Activated CD4-positive, alpha-beta T cell treated with anti-CD3 and anti-CD28 coated beads, Interleukin-2, Interleukin-4, amounts not matched to agents 100 ng/mL and 50 ng/mL, durations not matched to agents 16 hours and 8 hours (primary cell): ENCODE measurements at regions not wholly inside any gene's neighbourhood (a gene's known extent, or its start where the extent isn't known, plus 50 kb on each side); places are given as distances from the start of the nearest gene placed in this dataset.

Experiments used
- DNase-seq: peaks from one replicate; pipeline ENCODE4 v3.0.0-alpha.2; 2020; ENCODE audit warnings: low spot score

DNA sequence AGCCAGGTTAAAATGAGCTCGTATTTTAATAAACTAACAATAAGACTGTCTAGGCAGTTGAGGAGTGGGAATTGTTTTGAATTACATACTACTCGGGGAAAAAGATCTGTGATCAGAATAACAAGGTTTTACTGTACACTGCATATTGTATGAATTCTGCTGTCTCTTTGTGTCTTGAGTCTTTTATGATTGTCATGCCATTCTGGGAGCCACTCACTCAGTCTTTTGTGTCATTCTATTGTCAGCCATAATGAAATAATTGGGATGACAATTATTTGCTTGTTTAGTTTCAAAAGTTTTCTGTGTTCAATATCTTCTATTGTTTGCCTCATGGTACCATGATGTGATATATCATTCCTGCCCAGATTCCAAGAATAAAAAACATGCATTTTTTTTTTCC, 339.6 kb upstream of the TBL1XR1 start:
- no peak for DNase-seq

DNA sequence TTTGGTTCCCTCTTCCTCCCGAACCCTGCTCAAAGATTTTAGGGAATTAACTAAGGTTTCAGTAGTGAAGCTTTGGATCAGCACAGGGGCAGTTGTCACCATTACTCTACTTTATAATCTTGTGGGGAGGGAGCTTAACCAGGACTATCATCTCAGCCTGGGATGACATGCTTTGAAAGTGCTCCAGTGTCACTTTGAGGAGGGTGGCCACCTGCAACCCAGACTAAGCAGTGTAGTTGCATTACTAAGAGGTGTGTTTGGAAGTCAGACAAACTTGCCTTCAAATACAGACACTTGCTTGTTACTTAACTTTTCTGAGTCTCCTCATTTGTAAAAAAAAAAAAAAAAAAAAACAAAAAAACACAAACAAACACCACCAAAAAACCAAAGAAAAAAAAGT, 340.3 kb upstream of the TBL1XR1 start:
- no peak for DNase-seq

DNA sequence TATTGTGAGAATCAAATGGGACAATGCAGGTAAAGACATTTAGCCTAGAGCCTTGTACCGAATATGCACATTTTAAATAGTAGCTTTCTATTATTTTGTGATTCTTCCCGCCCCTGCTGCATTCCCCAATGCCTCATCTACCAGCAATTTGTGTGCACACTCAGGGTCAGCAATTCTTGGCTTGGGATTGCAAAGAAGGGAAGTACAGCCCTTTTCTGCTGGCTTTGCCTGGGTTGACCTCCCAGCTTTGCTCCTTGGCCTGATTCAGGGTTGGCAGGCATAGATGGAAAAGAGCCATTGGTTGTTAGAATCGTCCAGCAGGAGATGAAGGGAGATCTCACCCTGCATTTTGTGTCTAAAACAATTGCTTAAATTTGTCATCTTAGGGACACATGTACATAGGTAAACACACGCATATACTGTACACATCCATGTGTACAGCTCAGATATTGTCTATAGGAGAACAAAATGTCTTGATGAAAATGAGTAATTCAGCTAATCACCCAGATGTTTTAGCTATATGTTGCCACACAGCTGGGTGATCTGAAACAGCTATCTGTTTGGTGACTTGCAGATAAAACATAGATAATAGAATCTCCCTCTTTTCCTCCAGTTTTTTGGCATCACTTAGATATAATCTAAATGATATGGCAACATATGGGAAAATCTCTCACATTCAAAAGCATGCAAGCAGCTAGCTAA, 340.9 kb upstream of the TBL1XR1 start:
- no peak for DNase-seq

DNA sequence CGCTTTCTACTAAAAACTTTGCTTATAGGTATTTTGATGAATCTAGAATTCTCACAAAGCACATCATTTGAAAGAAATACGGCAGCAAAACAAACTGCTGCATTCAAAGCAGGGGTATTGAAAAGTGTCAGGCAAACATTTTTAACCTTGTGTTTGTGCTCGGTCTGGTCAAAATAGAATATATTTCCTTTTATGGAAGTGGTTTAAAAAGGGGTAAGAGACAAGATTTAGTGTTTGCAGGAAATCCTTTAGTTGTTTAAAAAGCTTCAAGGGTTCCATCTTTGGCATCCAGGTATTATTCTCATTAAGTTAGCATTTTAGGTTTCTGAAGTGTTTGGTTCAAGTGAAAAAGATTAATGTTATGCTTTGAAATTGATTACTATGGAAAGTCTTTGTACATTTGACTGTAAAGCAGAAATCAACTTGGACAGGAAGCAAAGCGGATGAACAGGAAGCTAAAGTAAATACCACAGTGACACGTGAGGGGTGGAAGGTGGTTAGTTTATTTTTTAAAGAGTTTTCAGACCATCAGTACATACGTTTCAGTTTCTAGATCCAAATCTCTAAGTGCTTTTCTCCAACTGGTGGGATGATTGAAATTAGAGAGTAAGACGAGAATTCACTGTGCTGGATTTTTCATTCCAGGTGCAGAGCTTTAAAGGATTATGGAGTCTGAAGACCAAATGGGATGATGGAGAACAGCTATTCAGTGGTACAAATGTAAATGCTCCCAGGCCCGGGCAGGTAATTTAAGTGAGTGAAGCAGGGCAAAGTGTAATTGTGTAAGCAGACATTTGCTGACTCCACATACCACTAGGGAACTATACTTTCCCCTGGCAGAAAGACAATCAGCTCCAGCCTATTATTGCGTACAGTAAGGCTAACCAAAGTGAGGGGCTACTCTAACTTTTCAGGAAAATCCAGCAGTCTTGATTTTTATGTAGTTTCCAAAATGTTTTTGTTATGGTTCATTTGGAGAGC, 341.8 kb upstream of the TBL1XR1 start:
- DNase-seq, result peak; percentile 22

DNA sequence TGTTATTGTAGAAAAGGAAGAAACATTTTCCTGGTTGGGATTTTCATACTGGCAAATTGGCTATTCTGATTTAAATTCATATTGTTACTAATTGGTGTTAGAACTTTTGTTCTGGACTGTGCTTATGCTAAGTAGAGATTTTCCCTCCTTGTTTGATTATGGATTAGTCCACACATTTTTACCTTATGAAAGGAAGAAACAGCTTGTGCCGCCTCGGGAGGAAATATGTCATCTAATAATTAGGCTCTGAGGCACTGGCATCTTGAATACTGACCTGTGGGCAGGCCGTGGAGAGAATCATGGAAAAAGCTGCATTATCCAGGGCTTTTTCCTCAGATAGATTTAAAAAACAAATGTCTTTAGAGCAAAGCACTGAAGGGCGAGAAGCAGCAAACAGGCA, 344.3 kb upstream of the TBL1XR1 start:
- no peak for DNase-seq

DNA sequence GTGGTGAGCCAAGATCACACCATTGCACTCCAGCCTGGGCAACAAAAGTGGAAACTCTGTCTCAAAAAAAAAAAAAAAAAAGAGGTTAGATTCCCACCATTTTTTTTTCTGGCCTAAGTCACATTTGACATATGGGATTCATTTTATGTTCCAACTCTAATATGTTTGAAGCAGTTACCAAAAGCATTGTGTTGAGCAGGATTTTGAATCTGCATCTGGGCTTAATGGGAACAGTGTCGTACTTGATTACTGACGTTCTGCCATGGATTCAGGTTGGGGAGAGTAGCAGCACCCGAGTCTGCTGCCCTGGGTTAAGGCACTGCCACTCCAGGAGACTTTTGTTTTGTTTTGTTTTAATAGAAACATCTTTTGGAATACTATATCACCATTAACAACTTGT, 348.7 kb upstream of the TBL1XR1 start:
- no peak for DNase-seq

DNA sequence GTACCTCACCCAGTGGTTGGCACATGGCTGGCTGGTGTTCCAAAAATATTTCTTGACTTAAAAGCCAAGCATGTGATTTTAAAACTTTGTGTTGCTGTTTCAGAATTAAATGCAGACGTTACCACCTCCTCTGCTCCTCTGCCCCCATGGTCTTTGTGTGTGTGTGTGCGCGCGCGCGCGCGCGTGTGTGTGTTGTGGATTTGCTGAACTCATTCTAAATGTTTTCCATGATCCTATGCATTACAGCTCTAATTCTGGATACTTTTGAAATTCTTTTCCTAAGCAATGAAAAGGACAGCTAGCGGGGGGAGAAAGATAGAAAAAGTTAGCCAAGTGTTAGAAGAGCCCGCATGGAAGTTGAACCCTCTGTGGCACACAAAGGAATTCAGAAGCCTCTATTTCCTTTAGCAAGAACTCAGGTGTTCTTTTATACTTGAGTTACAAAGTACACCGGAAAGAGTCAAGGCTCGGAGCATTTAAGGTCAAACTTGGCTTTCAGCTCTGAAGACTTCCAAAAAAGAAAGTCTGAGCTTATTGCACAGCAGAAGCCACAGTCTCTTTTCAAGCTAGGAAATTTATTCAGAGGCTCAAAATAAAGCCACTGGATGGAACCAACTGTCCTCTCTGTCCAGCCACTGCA, 350.5 kb upstream of the TBL1XR1 start:
- DNase-seq, result no peak

DNA sequence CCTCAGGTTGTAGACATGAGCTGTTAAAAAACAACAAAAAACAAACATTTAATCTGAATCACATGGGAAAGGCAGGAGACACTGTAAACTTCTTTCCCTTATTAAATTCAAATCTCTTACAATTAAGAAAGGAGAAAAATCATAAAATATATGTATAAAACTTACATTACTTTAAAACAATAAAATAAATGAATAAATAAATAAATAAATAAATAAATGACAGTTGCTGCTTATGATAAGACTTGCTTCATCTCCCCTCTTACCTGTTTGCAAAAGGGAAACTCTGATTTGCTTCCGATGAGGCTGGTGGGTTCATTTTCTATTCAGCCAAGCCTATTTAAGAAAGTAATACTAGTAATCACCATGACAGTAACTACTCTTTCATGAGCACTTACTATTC, 353.4 kb upstream of the TBL1XR1 start:
- no peak for DNase-seq

DNA sequence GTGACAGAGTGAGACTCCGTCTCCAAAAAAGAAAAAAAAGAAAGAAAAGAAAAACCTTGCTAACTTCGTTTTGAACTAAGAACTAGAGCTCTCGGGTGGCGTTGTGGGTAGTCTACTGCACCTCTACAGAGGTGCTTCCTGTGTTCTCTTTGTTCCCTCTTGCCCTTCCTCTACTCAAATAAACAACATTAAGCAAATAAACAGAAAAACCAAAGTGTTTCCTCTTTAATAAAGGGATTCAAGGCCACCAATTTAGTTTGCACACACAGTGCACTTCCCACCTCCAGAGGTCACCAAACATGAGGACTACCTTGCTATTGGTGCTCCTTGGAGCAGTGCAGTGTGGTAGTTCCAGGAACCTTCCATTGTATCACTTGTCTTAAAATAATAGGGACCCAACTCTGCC, 354.2 kb upstream of the TBL1XR1 start:
- DNase-seq, result no peak

DNA sequence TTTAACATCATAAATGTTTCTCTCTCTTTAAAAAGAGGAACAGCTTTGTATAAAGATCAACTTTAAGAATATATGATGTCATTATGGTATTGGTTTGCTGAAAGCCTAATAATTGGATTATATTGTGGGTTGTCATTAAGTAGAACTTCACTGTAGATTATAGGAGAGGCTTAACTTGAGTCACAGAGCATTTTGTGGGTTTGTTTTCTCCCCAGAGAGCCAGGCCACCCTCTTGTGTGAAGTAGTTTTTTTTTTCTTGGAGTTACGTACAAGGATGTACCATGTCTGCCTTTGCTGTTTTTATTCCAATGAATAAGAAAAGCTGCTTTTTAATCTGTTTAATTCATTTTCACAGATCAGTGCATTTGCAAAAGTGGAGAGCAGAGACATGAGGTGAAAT, 354.8 kb upstream of the TBL1XR1 start:
- no peak for DNase-seq

DNA sequence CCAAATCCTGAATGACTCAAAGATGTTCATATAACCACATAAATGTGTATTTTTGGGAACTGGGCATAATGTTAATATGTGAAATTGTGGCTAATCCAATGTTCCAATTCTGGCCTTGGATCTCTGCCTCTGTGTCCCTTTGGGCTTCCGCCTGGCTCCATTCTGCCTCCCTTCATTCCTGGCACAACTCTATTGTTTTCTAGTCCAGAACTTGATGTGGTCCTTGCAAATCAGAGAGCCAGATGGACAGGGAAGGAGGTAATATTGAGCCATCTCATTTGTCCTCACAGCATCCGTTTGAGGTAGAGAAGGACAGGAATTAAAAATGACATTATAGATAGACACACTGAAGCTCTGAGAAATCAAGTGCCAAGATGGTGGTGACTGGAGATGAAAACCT, 355.7 kb upstream of the TBL1XR1 start:
- no peak for DNase-seq

DNA sequence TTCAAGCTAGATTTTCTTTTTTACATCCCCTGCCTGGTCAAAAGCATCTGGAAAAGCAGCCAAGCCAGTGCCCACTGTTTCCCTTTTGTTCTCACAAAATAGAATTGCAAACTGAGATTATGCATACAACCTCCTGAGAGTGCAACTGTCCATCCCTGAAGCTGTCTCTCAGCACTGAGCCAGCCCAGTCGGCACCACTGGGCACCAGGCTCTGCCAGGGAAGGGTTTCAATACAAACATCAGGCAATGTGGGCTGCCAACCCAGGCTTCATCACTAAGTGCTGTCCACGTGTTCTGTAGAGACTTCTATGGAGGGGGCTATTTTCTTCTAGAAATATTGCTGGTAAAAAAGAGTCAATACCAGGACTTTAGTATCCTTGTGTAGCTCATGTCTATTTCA, 356.3 kb upstream of the TBL1XR1 start:
- DNase-seq, result no peak

DNA sequence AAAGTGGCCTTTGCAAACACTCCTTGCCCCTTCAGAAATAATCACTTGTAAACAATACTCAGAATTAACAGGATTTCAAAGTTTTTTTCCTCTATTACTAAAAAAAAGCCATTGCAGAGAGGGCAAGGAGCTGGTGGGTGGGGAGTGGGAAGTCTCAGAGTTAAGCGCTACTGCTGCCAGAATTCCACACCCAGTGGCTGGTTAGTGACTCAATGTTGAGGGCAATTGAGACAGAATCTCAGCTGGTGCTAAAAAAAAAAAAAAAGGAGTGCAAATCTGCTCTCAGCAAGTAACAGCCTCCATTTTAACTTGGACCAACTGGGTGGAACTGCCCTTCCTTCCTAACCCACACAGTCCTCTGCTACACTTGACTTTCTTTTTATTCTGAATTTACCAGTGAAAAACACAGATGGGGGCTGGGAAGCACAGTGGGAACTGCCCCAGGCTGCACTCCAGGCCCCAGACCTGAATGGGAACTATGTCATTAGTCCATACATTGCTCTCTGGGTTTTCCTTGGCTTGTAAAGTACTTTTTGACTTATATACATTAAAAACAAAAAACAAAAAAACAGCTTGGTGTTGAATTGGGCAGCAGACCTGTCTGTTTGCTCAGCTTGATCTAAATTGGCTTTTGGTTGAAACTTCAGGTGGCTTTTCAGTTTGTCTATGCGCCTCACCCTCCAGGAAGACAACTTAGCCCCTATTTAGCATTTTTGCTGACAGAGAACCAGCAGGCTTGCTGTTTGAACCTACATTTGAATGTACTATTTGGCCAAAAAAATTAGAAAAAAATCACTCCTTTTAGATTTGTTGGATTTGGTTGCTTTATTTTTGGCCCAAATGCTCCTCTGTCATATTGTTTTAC, 357.8 kb upstream of the TBL1XR1 start:
- DNase-seq, result no peak

DNA sequence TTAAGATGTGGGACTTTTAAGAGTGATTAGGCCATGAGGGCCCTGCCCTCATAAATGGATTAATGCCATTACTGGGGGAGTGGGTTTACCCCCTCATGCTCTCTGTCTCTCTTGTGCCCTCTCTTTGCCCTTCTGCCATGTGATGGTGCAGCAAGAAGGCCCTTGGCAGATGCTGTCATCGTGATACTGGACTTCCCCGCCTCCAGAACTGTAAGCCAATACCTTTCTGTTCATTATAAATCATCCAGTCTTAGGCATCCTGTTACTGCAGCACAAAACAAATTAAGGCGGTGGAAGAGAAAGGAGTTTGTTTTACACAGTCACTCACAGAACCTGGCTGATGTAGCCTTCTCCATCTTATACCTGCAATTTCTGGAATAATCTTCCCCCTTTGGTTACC, 360.3 kb upstream of the TBL1XR1 start:
- DNase-seq, result no peak

DNA sequence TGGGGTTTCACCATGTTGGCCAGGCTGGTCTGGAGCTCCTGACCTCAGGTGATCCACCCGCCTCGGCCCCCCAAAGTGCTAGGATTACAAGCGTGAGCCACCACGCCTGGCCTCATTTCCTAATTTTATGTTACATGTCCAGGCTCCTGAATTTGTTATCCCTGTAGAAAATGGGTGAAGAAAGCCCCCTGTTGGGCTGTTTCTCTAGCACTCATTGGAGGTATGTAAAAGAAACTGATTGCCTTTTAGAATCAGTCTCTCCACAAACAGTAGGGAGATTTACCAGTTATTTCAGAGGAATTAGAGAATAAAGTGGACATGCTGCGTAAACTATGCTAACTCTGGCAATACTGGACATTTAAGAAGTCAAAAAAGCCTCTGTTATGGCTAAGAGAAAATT, 364.1 kb upstream of the TBL1XR1 start:
- DNase-seq, result no peak

DNA sequence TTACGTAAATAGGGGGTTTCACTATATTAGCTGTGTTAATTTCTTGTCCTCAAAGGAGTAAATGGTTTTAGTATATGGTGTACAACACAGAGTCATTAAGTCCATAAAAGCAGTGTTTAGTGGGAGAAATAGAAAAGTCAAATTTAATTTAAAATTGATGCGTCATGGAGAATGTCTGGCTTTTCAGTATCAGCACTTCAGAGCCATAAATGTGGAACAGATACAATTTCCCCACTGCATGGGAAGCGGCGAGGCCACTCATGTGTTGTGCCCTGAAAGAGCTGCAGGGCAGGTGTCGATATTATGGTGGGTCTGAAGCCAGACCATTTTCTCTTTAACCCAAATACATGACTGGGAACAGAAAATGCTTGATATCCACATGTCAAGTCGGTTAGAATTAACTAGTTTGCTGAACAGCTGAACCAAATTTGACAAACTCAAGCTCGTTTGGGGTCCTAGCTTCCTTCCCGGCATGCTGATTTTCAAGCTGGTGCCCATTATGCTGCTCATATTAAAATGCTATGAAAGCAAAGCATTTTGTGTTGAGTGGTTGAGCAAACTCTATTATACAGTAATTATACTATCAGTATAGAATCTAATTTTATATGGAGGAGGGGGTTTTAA, 364.6 kb upstream of the TBL1XR1 start:
- no peak for DNase-seq

DNA sequence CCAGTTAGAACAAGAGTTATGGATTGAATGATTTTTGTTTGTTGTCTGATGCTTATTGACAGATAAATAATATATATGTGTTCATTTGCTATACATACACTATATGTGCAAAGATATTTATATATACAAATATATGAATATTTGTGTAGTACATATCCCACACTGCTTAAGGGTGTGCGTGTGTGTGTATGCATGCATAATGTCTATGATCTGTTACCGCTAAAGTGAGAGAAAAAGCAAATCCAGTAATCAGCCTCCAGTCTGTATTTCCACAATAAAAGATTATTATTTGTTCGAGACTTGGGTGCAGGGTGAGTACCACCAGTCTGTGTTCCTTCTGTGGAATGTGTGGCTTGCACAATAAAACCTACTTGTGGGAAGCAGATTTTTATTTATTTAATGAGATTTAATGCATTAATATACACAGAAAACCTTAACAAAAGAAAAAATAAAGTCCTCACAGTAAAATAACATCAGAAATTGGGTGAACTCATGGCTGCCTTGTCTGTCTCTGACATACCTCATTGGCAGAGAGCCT, 366.0 kb upstream of the TBL1XR1 start:
- no peak for DNase-seq

DNA sequence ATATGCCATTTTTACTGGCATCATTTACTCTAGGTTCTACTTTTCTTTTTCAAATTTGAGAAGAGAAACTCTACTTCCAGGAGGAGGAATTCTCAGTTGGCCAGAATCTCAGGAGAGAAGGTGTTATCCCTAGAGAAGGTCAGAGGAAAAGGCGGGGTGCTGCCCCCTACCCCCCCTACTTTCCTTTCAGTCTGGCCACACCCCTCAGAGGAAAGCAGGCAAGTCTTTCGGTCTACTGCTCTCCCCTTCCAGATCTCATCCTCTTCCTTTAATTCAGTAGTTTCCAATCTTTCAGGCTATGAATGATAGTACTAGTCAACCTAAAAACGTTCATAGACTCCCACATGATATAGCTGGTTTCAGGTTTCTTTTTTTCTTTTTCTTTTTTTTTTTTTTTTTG, 366.5 kb upstream of the TBL1XR1 start:
- DNase-seq, result no peak

DNA sequence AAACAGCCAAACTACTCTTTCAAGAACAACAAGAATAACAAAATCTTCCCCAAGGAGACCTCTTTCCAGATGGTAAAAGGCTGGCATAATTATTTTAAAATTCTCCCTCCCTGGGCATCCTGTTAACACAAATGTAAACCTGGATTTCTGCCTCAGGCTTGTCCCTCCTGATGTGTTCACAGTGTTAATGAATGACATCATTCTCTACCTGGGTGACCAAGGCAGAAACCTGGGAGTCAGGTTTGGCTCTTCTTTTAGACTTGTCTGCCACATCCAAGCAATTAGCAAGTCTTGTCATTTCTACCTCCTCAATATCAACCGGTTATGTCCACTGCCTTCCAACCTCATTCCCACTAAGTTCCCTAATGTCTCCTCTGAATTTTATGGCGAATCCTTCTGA, 368.7 kb upstream of the TBL1XR1 start:
- DNase-seq, result no peak

DNA sequence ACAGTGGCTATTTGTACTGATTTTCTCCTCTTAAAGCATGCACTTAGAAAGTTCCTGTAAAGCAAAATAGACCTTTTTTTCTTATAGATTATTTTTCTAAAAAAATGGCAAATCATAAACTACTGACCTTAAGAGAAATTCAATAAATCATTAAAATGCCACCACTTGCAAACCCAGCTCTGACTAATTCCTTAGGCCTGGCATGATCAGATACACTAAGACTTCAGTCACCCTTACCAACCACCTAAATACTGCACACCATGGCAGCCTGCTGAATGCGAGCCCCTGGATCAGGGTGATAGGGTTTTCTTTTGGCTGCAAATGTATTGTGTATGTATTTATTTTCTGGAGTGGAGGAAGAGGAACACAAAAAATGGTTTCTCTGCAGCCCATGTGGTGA, 370.6 kb upstream of the TBL1XR1 start:
- no peak for DNase-seq

DNA sequence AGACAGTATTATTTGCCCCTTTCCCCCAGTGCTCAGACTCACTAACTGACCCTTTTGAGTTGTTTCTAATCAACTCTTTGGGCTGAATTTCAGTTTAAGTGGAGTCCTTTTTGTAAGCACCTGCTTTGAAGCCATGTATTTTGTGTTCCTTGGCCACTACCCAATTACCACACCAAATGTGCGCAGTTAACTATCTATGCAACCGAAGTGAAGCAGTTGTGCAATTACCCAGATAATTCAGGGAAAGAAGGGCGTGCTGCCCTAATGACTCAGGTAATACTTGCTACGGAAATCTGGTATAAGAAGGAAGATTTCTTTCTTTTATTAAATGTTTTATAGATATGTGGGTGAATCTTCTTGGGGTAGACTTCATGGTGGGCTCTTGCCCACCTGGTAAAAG, 371.9 kb upstream of the TBL1XR1 start:
- DNase-seq, result no peak
